NCI-H446 treated with DMSO at 0.1 percent for 48 hours (cell line): ENCODE measurements at regions not wholly inside any gene's neighbourhood (a gene's known extent, or its start where the extent isn't known, plus 50 kb on each side); places are given as distances from the start of the nearest gene placed in this dataset.

ENCODE experiments used
- DNase-seq: peaks from one replicate; lab custom pipeline; 2025; lab: John Stamatoyannopoulos, UW

GRCh38 chr4:175376287-175376977 is 435.6 kb downstream of the GPM6A start:
- no peak for DNase-seq

- DNase-seq = no peak
Measured at GRCh38 chr4:175377203-175377602, 434.9 kb downstream of the GPM6A start.

DNA sequence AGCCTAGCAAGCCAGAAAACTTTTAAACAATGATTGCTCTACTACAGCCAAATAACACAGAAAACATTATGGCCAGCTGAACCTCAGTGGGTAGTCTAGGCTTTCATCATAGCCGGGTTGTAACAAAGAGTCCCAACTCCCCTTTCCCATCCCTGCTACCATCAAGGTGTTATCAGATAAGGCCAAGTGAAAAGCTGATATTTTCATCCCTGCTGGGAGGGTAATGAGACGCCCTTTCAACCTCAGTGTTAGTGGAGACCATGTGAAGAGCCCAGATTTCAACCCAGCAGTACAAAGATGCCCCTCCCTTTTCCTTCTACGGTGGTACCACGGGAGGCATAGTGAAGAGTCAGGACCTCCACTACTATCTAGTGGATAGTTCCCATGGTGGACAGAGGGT is 433.7 kb downstream of the GPM6A start:
- DNase-seq = no peak

- no peak for DNase-seq
Measured at GRCh38 chr4:175380841-175381240, 431.2 kb downstream of the GPM6A start.

- DNase-seq = no peak
Measured at GRCh38 chr4:175385797-175386196, 426.3 kb downstream of the GPM6A start.

- DNase-seq = no peak
Measured at GRCh38 chr4:175386776-175387507, 425.1 kb downstream of the GPM6A start.

- DNase-seq = no peak
Measured at GRCh38 chr4:175394208-175394607, 417.9 kb downstream of the GPM6A start.

- no peak for DNase-seq
Measured at GRCh38 chr4:175405961-175406360, 406.1 kb downstream of the GPM6A start.

- no peak for DNase-seq
Measured at GRCh38 chr4:175407926-175408325, 404.1 kb downstream of the GPM6A start.

- no peak for DNase-seq
Measured at GRCh38 chr4:175411251-175411650, 400.8 kb downstream of the GPM6A start.

DNA sequence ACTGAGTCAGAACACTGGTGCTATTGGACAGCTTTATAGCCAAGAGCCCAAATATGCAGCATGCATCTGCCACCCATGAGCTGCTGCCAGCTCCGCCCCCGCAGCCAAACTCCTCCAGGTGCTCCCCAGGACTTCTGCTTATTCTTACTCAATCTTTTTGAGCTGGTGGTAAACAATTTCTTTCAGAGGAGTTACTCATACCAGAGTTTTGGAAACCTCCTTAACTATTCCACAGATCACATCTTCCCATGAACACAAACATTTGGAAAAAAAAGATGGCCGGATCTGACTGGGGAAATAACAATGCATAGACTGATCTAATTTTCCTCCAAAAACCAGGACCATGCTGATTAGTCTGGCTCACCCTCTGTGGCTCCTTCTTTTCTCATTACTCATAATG is 399.9 kb downstream of the GPM6A start:
- DNase-seq = no peak

DNA sequence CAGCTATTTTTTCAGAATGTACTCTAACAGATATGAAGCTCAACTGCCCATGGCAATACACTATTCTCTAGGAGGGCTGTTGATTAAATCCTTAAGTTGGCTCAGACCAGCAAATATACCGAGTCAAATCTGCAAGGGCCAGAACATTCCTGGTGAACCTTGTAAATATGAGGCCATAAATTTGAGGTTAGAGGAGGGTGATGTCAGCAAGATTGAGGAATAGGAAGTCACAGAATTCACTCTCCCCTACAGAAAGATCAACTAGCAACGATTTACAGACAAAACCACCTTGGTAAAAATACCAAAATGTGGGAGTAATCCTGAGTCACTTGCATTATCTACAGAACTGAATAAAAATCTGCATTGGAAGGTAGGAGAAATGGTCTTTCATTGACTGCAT is 399.3 kb downstream of the GPM6A start:
- no peak for DNase-seq

DNA sequence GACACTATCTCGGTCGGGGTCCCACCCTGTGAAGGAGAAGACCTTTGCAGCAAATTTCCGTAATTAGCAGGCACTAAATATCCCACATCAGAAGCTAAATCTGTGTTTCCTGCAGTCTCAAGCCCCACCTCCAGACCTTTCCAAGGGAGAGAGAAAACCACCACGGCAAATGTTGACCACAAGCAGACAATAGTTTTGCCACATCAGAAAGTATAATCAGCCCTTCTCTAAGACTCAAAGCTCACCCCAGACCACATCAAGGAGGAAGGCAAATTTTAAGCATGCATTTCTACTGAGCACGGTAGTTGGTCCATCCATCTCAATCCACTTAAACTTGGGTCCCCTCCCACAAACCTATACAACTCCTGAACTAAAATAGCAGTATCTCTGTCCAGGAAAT is 398.5 kb downstream of the GPM6A start:
- DNase-seq = no peak

GRCh38 chr4:175414602-175415001 is 397.5 kb downstream of the GPM6A start:
- DNase-seq = no peak

GRCh38 chr4:175418516-175418915 is 393.5 kb downstream of the GPM6A start:
- no peak for DNase-seq

- no peak for DNase-seq
Measured at GRCh38 chr4:175419236-175419718, 392.8 kb downstream of the GPM6A start.

- no peak for DNase-seq
Measured at GRCh38 chr4:175421506-175421905, 390.6 kb downstream of the GPM6A start.

DNA sequence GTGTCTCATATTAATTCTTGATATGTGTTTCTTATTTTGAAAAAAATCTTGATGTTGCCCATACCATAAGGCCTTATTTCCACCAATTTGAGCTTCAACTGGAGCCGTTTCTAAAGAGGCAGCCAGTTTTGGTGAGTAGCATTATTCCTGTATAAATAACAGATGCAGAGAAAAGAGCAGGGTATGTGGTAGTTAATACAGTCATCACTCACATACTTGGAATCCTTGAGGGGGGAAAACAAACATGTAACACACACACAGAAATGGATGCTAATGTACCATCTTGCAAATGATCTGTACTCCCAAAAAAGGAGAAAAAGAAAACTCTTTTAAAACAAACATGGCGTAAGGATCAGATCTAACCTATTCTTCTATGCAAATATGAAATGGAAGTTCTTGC is 389.7 kb downstream of the GPM6A start:
- no peak for DNase-seq

DNA sequence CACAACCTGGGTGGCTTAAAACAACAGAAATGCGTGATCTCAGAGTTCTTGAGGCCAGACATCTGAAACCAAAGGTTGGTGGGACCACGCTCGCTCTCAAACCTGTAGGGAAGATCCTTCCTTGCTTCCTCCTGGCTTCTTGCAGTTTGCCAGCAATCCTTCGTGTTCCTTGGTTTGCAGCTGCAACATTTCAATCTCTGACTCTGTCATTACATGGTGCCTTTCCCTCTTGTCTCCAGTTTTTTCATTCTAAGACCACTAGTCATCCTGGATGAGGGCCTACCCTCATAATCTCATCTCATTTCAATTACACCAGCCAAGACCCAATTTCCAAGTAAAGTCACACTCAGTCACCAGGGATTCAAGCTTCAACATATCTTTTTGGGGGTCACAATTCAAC is 388.0 kb downstream of the GPM6A start:
- no peak for DNase-seq

DNA sequence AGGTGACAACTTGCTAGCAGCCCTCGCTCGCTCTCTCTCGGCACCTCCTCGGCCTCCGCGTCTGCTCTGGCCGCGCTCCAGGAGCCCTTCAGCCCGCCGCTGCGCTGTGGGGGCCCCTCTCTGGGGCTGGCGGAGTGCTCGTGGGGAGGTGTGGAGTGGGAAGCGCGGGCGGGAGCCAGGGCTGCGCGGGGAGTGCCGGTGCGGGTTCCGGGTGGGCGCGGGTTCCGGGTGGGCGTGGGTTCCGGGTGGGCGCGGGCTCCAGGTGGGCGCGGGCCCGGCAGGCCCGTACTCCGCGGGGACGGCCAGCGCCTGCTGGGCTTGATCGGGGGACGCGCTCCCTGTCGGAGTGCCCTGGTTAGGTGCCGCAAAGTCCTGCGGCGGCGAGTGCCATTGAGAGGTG is 384.3 kb downstream of the GPM6A start:
- no peak for DNase-seq

DNA sequence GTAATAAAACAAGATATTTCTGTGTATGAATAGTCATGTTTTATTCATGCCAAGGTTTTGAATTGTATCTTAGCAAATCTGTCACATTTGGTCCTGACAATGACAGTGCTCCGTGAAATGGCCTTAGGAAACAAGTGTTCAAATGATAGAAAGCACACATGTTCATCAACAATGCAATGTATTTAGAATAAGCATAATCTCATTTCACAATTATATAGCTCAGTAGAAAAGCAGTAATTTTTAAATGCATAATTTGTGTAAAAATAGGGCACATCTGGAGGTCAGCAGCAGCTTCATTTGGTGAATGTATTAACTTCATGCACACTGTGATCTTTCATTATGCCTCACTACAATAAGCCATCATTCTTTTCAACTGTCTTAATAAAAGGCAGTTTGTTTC is 380.4 kb downstream of the GPM6A start:
- no peak for DNase-seq

DNA sequence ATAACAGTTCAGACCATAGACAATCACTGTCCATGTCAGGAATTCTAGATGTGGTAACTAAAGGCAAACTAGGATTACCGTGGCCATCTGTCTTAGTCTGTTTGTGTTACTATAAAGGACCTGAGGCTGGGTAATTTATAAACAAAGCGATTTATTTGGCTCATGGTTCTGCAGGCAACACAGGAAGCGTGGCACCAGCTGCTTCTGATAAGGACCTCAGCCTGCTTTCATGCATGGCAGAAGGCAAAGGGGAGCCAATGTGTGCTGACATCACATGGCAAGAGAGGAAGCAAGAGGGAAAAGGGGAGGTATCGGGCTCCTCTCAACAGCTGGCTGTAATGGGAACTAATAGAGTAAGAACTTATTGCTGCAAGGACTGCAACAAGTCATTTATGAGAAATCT is 376.7 kb downstream of the GPM6A start:
- DNase-seq = no peak

GRCh38 chr4:175436196-175436595 is 375.9 kb downstream of the GPM6A start:
- no peak for DNase-seq

GRCh38 chr4:175440786-175441185 is 371.3 kb downstream of the GPM6A start:
- DNase-seq = no peak
